ENCODE measurements at regions not wholly inside any gene's neighbourhood (a gene's known extent, or its start where the extent isn't known, plus 50 kb on each side); places are given as distances from the start of the nearest gene placed in this dataset.

DNA sequence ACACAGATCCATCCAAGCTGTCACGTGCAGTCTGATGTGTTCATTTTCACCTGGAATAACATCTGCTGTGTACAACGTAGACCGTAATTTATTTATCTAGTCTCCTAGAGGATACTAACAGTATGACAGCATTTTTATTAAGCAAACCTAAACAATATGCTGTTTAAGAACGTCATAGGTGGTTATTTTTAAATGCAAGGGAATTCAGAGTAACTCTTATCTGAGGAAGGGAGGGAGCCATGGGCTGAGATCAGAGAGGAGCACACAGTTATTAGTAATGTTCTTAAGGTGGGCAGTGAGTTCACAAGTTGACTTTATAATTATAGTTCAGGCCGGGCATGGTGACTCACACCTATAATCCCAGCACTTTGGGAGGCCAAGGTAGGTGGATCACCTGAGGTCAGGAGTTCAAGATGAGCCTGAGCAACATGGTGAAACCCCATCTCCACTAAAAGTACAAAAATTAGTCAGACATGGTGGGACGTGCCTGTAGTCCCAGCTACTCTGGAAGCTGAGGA lies 193.6 kb downstream of the UACA start:
- peaks cover 0 to 8% of the 10 kb centered on the region in 2 donors for H3K9me3 ChIP-seq (ENCODE audit: control insufficient read depth in 2 of 2, insufficient read depth in 1 of 2, low read length in 1 of 2)
- WGBS = 96% methylated on average over 6 of the region's 6 CpGs
- H3K36me3 ChIP-seq (ENCODE audit: control insufficient read depth in 2 of 2, insufficient read depth in 2 of 2, low read length in 1 of 2) = no peaks in the 10 kb centered on the region
- peaks cover 0 to 4% of the 10 kb centered on the region in 2 donors for H3K4me1 ChIP-seq (ENCODE audit: control insufficient read depth in 2 of 2, insufficient read depth in 2 of 2, low read length in 2 of 2)
- H3K27ac ChIP-seq (ENCODE audit: low read depth in 1 of 2, low read length in 1 of 2) = no peak overlapping the region
- no peak for DNase-seq (ENCODE audit: low read depth in 6 of 9, low spot score in 9 of 9)
- H3K27me3 ChIP-seq (ENCODE audit: control insufficient read depth in 2 of 2, insufficient read depth in 1 of 2, low read length in 1 of 2) = no peaks in the 10 kb centered on the region
- no peak overlapping the region for H3K4me3 ChIP-seq (ENCODE audit: low read length in 2 of 2)

DNA sequence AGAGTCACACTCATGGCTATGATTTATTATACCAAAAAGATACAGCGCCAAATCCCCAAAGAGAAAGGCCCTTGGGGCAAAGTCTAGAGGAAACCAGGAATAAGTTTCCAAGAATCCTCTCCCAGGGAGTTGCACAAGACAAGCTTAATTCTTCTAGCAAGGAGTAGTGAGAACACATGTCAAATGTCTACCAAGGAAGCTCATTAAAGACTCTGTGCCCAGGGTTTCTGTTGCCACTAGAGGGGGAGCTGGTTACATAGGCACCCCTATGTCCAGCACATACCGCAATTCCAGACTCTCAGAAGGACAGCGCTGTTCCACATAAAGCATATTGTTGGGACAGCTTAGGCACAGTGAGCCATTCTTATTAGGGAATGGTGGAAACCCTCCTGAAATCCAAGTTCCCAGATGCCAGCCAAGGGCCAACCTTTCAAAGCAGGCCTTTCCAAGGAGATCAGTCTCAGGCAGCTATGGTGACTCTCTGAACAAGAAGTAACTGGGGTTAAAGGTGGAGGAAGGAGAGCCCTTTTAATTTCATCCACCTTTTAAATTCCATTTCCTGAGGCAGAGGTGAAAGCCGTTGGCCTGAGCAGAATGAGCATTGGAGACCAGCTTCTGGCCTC lies 194.2 kb downstream of the UACA start:
- H3K9me3 ChIP-seq (ENCODE audit: control insufficient read depth in 2 of 2, insufficient read depth in 1 of 2, low read length in 1 of 2) = peaks cover 0 to 7% of the 10 kb centered on the region in 2 donors
- H3K27ac ChIP-seq (ENCODE audit: low read depth in 1 of 2, low read length in 1 of 2) = no peak overlapping the region
- no peak overlapping the region for H3K4me3 ChIP-seq (ENCODE audit: low read length in 2 of 2)
- peak in 1 of 9 donors; percentile 21 for DNase-seq (ENCODE audit: low read depth in 6 of 9, low spot score in 9 of 9)
- H3K27me3 ChIP-seq (ENCODE audit: control insufficient read depth in 2 of 2, insufficient read depth in 1 of 2, low read length in 1 of 2) = no peaks in the 10 kb centered on the region
- WGBS = 87% methylated on average over 4 of the region's 4 CpGs
- peaks cover 0 to 4% of the 10 kb centered on the region in 2 donors for H3K4me1 ChIP-seq (ENCODE audit: control insufficient read depth in 2 of 2, insufficient read depth in 2 of 2, low read length in 2 of 2)
- H3K36me3 ChIP-seq (ENCODE audit: control insufficient read depth in 2 of 2, insufficient read depth in 2 of 2, low read length in 1 of 2) = no peaks in the 10 kb centered on the region

DNA sequence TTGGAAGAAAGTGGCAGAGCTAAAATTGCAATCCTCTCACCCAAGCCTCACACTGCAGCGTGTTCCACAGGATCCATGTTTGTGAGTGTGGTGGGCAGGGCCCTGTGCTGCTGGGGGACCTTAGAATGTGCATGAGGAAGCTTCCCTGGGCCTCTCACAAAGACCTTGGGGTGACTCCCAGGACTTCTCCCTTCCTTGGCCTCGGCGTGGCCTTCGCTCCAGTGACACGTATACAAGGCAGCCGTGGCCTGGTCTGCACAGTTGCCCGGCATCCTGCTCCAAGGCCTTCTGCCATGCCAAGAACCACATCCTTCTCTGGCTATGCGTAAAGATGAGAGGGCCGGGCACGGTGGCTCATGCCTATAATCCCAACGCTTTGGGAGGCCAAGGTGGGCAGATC lies 196.4 kb downstream of the UACA start:
- WGBS = 90% methylated on average over 11 of the region's 11 CpGs
- no peak overlapping the region for H3K27ac ChIP-seq (ENCODE audit: low read depth in 1 of 2, low read length in 1 of 2)
- H3K4me1 ChIP-seq (ENCODE audit: control insufficient read depth in 2 of 2, insufficient read depth in 2 of 2, low read length in 2 of 2) = peaks cover 0 to 4% of the 10 kb centered on the region in 2 donors

DNA sequence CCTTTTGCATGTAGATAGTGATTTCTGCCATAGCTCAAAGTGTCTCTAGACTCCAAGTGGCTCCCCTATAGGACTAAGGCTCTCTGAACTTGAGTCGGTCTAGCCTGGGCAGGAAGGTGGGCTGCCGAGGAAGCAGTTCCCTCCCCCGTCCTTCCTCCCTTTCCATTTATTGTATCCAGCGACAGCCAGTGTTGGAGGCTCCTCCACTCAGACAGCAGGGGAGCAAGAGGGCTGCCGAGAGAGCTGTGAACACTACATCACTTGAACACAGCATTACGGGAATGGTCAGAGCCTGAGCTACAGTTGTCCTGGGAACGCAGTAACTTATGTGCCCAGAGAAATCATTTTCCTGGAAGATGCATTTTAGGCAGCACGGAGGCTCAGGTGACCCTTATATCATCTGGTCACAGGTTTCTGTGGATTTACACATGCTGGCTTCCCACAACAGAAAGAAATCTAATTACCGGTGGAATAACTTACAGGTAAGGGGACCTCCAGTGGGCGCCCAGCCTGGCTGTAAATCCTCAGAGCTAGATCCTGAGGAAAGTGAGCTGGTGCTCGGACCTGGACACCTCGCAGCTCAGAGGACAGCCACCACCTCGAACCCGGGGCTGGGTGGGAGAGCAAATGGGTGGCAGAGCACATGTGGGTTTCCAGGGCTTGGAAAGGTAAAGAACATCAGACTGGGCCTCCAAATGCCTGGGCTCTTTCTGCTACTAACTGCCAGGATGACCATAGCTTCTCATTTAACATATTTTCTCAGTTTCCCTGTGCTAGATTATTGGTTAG lies 197.1 kb downstream of the UACA start:
- Histone ChIP-seq H3K36me3 (ENCODE audit: control insufficient read depth in 2 of 2, insufficient read depth in 2 of 2, low read length in 1 of 2) (no peaks in the 10 kb centered on the region), H3K9me3 (ENCODE audit: control insufficient read depth in 2 of 2, insufficient read depth in 1 of 2, low read length in 1 of 2) (no peaks in the 10 kb centered on the region), H3K4me3 (ENCODE audit: low read length in 2 of 2) (no peak overlapping the region), H3K27ac (ENCODE audit: low read depth in 1 of 2, low read length in 1 of 2) (no peak overlapping the region), H3K27me3 (ENCODE audit: control insufficient read depth in 2 of 2, insufficient read depth in 1 of 2, low read length in 1 of 2) (no peaks in the 10 kb centered on the region), H3K4me1 (ENCODE audit: control insufficient read depth in 2 of 2, insufficient read depth in 2 of 2, low read length in 2 of 2) (peaks cover 0 to 5% of the 10 kb centered on the region in 2 donors)
- 75% methylated on average over 14 of the region's 14 CpGs for WGBS
- no peak for DNase-seq (ENCODE audit: low read depth in 6 of 9, low spot score in 9 of 9)

More for the DNA sequence above, 196.4 kb downstream of the UACA start:
- Histone ChIP-seq H3K36me3 (ENCODE audit: control insufficient read depth in 2 of 2, insufficient read depth in 2 of 2, low read length in 1 of 2) (no peaks in the 10 kb centered on the region), H3K27me3 (ENCODE audit: control insufficient read depth in 2 of 2, insufficient read depth in 1 of 2, low read length in 1 of 2) (no peaks in the 10 kb centered on the region), H3K9me3 (ENCODE audit: control insufficient read depth in 2 of 2, insufficient read depth in 1 of 2, low read length in 1 of 2) (no peaks in the 10 kb centered on the region), H3K4me3 (ENCODE audit: low read length in 2 of 2) (no peak overlapping the region)
- no peak for DNase-seq (ENCODE audit: low read depth in 6 of 9, low spot score in 9 of 9)

DNA sequence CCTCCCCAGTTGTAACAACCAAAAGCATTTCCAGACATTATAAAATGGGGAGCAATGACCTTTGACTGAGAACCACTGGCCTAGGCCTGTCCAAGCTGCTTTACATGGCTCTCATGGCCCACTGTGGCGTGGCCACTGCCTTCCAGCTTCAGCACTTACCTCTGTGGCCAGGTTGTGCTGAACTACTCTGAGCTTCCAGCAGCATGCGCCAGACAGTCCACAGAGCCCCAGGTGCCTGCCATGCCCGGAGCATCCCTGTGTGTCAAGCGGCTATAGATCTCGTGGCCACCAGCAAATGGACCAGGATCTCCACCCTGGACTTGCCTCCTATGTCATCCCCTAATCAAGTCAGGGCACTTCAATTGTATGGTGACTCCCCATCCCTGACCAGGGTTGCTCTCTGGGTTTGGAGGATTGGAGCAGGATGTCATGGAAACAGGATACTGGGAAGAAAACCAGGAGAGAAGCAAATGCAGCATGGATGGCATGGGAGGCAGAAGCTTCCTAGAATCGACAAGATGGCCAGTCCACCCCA lies 199.7 kb downstream of the UACA start:
- H3K9me3 ChIP-seq (ENCODE audit: control insufficient read depth in 2 of 2, insufficient read depth in 1 of 2, low read length in 1 of 2) = no peaks in the 10 kb centered on the region
- WGBS = 97% methylated on average over 6 of the region's 6 CpGs
- DNase-seq (ENCODE audit: low read depth in 6 of 9, low spot score in 9 of 9) = no peak
- no peaks in the 10 kb centered on the region for H3K27me3 ChIP-seq (ENCODE audit: control insufficient read depth in 2 of 2, insufficient read depth in 1 of 2, low read length in 1 of 2)
- H3K27ac ChIP-seq (ENCODE audit: low read depth in 1 of 2, low read length in 1 of 2) = no peak overlapping the region
- no peak overlapping the region for H3K4me3 ChIP-seq (ENCODE audit: low read length in 2 of 2)
- no peaks in the 10 kb centered on the region for H3K36me3 ChIP-seq (ENCODE audit: control insufficient read depth in 2 of 2, insufficient read depth in 2 of 2, low read length in 1 of 2)
- H3K4me1 ChIP-seq (ENCODE audit: control insufficient read depth in 2 of 2, insufficient read depth in 2 of 2, low read length in 2 of 2) = peaks cover 19 to 31% of the 10 kb centered on the region in 2 donors

DNA sequence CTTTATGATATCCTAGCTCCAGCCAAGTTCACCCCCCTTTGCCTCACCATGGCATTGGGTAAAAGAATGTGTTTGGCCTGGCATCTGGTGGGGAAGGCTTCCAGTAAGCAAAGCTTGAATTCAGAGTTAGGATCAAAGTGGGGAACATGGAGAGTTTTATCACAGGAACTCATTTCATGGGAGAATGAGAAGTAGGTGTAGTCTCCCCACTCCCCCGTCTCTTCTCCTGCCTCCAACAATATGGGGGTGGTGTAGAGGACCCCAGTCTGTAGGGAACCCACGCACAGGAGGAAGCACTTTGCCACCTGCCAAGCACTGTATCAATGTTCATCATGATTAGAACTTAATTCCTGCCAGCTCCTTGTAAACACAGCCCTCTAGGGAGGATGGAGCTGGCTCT lies 200.5 kb downstream of the UACA start:
- H3K4me3 ChIP-seq (ENCODE audit: low read length in 2 of 2) = no peak overlapping the region
- H3K9me3 ChIP-seq (ENCODE audit: control insufficient read depth in 2 of 2, insufficient read depth in 1 of 2, low read length in 1 of 2) = no peaks in the 10 kb centered on the region
- DNase-seq (ENCODE audit: low read depth in 6 of 9, low spot score in 9 of 9) = no peak
- H3K27me3 ChIP-seq (ENCODE audit: control insufficient read depth in 2 of 2, insufficient read depth in 1 of 2, low read length in 1 of 2) = no peaks in the 10 kb centered on the region
- H3K4me1 ChIP-seq (ENCODE audit: control insufficient read depth in 2 of 2, insufficient read depth in 2 of 2, low read length in 2 of 2) = peaks cover 24 to 38% of the 10 kb centered on the region in 2 donors
- no peak overlapping the region for H3K27ac ChIP-seq (ENCODE audit: low read depth in 1 of 2, low read length in 1 of 2)
- no peaks in the 10 kb centered on the region for H3K36me3 ChIP-seq (ENCODE audit: control insufficient read depth in 2 of 2, insufficient read depth in 2 of 2, low read length in 1 of 2)
- WGBS = 97% methylated on average over 2 of the region's 2 CpGs

DNA sequence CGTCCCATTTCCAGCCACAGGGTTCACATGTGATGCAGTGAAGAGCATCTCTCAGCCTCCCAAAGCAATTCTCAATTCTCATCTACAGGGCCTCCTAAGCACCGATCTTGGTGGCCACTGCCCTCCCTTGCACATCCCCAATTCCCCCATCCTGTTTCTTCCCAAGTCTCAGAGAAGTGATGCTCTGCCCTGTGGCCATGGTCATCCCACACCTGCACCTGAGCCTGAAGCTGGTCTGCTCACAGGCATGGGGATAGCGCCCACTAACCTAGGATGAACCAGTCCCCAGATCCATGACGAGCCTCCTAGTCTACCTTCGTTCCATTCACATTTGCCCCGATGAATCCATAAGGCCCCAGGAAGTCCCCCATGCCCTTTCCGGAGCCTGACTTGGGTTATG lies 201.5 kb downstream of the UACA start:
- Histone ChIP-seq H3K36me3 (ENCODE audit: control insufficient read depth in 2 of 2, insufficient read depth in 2 of 2, low read length in 1 of 2) (no peaks in the 10 kb centered on the region), H3K27ac (ENCODE audit: low read depth in 1 of 2, low read length in 1 of 2) (no peak overlapping the region), H3K9me3 (ENCODE audit: control insufficient read depth in 2 of 2, insufficient read depth in 1 of 2, low read length in 1 of 2) (no peaks in the 10 kb centered on the region), H3K4me3 (ENCODE audit: low read length in 2 of 2) (no peak overlapping the region), H3K27me3 (ENCODE audit: control insufficient read depth in 2 of 2, insufficient read depth in 1 of 2, low read length in 1 of 2) (no peaks in the 10 kb centered on the region), H3K4me1 (ENCODE audit: control insufficient read depth in 2 of 2, insufficient read depth in 2 of 2, low read length in 2 of 2) (peaks cover 24 to 49% of the 10 kb centered on the region in 2 donors)
- DNase-seq (ENCODE audit: low read depth in 6 of 9, low spot score in 9 of 9) = no peak
- WGBS = 98% methylated on average over 7 of the region's 7 CpGs

DNA sequence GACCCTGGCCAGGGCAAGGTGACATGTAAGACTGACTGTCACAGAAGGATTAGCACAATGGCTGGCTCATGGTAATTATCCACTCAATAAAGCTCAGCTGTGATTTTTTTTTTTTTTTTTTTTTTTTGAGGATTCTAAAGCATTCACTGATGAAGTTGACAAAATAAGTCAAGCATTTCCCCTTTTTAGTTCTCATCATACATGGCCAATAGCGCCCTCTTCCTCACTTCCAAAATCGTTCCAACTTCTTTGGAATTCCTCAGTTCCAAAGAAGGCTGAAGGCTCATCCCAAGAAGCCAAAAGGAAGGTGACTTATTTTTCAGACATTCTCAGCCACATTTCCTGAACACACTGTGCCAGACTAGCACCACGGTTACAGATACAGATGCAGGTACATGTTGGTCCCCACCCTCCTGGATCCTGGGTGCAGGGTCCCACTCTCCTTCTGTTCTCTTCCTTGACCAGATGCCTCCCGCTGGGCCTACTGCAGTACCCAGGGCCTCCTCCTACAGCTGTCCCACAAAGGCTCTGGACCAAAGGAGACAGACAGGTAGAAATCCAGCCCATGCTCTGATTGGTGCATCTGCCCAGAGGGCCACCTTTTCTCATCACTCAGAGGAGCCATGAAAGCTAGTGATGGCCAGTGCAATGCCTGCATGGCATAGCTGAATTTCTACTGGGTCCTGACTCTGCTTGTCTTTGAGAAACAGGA lies 202.6 kb downstream of the UACA start:
- WGBS = 72% methylated on average over 4 of the region's 4 CpGs
- H3K4me3 ChIP-seq (ENCODE audit: low read length in 2 of 2) = no peak overlapping the region
- no peaks in the 10 kb centered on the region for H3K27me3 ChIP-seq (ENCODE audit: control insufficient read depth in 2 of 2, insufficient read depth in 1 of 2, low read length in 1 of 2)
- no peaks in the 10 kb centered on the region for H3K9me3 ChIP-seq (ENCODE audit: control insufficient read depth in 2 of 2, insufficient read depth in 1 of 2, low read length in 1 of 2)
- H3K4me1 ChIP-seq (ENCODE audit: control insufficient read depth in 2 of 2, insufficient read depth in 2 of 2, low read length in 2 of 2) = peaks cover 26 to 56% of the 10 kb centered on the region in 2 donors
- no peak overlapping the region for H3K27ac ChIP-seq (ENCODE audit: low read depth in 1 of 2, low read length in 1 of 2)
- H3K36me3 ChIP-seq (ENCODE audit: control insufficient read depth in 2 of 2, insufficient read depth in 2 of 2, low read length in 1 of 2) = no peaks in the 10 kb centered on the region
- no peak for DNase-seq (ENCODE audit: low read depth in 6 of 9, low spot score in 9 of 9)

All from thymus (tissue), 11 donors.